ENCODE measurements at regions not wholly inside any gene's neighbourhood (a gene's known extent, or its start where the extent isn't known, plus 50 kb on each side); places are given as distances from the start of the nearest gene placed in this dataset.

DNA sequence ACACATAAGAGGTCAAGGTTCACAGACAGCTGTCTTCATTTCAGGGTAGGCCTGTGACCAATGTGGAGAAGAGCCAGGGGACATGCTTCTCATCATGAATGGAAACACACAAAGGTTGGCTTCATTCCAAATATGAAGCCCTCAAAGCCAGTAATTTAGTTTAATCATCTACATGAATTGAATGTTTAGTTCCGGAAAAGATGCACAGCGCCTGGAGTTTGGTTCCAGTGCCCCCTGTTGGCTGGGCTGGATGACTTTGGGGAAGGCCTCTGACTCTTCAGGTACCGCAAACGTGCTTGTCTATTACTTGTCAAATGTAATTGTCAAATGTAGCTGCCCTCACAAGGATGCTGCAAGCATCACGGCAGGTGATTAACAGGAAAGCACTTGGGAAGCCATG is 130.7 kb downstream of the ADRA2A start:
- Histone ChIP-seq H3F3A (ENCODE audit: low read depth) (no peaks in the 10 kb centered on the region), H3K36me3 (ENCODE audit: insufficient read depth, low read length) (no peaks in the 10 kb centered on the region), H3K9me3 (ENCODE audit: insufficient read depth, low read depth, low read length) (no peaks in the 10 kb centered on the region), H4K20me1 (ENCODE audit: insufficient read depth, low read length, poor library complexity, severe bottlenecking) (no peaks in the 10 kb centered on the region), H2AFZ (ENCODE audit: low read length) (no peak overlapping the region), H3K27me3 (ENCODE audit: insufficient read depth, low read length, poor library complexity, severe bottlenecking) (no peaks in the 10 kb centered on the region), H3K4me2 (ENCODE audit: low read depth, low read length, poor library complexity, severe bottlenecking) (no peak overlapping the region), H3K4me3 (ENCODE audit: low read length, poor library complexity, severe bottlenecking) (no peak overlapping the region), H3K79me2 (ENCODE audit: insufficient read depth, low read length) (no peaks in the 10 kb centered on the region), H3K4me1 (ENCODE audit: insufficient read depth, low read length, poor library complexity, severe bottlenecking) (no peaks in the 10 kb centered on the region), H3K9me2 (replicated peaks; ENCODE audit: low read depth, low read length) (no peaks in the 10 kb centered on the region), H3K9ac (ENCODE audit: low read depth, low read length, poor library complexity, severe bottlenecking) (no peak overlapping the region)
- TF ChIP-seq EZH2phosphoT487 (IDR thresholded peaks at IDR 0.05; ENCODE audit: borderline replicate concordance) = no peak
- TF ChIP-seq, protein P1, sequence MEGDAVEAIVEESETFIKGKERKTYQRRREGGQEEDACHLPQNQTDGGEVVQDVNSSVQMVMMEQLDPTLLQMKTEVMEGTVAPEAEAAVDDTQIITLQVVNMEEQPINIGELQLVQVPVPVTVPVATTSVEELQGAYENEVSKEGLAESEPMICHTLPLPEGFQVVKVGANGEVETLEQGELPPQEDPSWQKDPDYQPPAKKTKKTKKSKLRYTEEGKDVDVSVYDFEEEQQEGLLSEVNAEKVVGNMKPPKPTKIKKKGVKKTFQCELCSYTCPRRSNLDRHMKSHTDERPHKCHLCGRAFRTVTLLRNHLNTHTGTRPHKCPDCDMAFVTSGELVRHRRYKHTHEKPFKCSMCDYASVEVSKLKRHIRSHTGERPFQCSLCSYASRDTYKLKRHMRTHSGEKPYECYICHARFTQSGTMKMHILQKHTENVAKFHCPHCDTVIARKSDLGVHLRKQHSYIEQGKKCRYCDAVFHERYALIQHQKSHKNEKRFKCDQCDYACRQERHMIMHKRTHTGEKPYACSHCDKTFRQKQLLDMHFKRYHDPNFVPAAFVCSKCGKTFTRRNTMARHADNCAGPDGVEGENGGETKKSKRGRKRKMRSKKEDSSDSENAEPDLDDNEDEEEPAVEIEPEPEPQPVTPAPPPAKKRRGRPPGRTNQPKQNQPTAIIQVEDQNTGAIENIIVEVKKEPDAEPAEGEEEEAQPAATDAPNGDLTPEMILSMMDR (conservative IDR thresholded peaks at IDR 0.05; ENCODE audit: low read length) = peak; percentile 55

- no peak overlapping the region for H3K4me3 ChIP-seq (ENCODE audit: low read length, poor library complexity, severe bottlenecking)
- no peaks in the 10 kb centered on the region for H4K20me1 ChIP-seq (ENCODE audit: insufficient read depth, low read length, poor library complexity, severe bottlenecking)
- TF ChIP-seq, protein P1 (conservative IDR thresholded peaks at IDR 0.05; ENCODE audit: low read length) = no peak
- TF ChIP-seq EZH2phosphoT487 (IDR thresholded peaks at IDR 0.05; ENCODE audit: borderline replicate concordance) = no peak
- no peaks in the 10 kb centered on the region for H3K4me1 ChIP-seq (ENCODE audit: insufficient read depth, low read length, poor library complexity, severe bottlenecking)
- no peaks in the 10 kb centered on the region for H3K36me3 ChIP-seq (ENCODE audit: insufficient read depth, low read length)
- H3K27me3 ChIP-seq (ENCODE audit: insufficient read depth, low read length, poor library complexity, severe bottlenecking) = no peaks in the 10 kb centered on the region
- H3K4me2 ChIP-seq (ENCODE audit: low read depth, low read length, poor library complexity, severe bottlenecking) = no peak overlapping the region
- H3K79me2 ChIP-seq (ENCODE audit: insufficient read depth, low read length) = no peaks in the 10 kb centered on the region
- H3K9ac ChIP-seq (ENCODE audit: low read depth, low read length, poor library complexity, severe bottlenecking) = no peak overlapping the region
- no peaks in the 10 kb centered on the region for H3K9me2 ChIP-seq (replicated peaks; ENCODE audit: low read depth, low read length)
- no peak overlapping the region for H2AFZ ChIP-seq (ENCODE audit: low read length)
- H3F3A ChIP-seq (ENCODE audit: low read depth) = no peaks in the 10 kb centered on the region
- no peaks in the 10 kb centered on the region for H3K9me3 ChIP-seq (ENCODE audit: insufficient read depth, low read depth, low read length)
These were observed 132.1 kb downstream of the ADRA2A start for GRCh38 chr10:111208951-111209350.

DNA sequence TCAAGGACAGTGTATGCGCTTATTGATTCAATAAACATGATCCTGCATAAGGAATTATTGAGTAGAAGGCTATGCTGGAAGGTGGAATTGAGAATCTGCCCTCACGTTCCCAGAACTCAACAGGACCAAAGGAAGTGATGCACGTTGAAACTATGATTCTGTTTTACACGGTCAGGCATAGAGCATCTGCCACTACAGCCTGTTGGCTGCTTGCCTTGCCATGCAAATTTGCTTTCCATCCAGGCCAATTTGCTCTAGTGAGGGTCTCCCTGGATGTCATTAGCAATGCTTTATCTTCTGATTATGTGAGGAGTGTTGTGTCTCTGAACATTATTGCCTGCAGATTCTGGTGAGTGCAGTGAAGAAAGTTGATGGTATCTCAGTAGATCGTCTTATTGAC is 132.9 kb downstream of the ADRA2A start:
- Histone ChIP-seq H3K9ac (ENCODE audit: low read depth, low read length, poor library complexity, severe bottlenecking) (no peak overlapping the region), H2AFZ (ENCODE audit: low read length) (no peak overlapping the region), H3K4me3 (ENCODE audit: low read length, poor library complexity, severe bottlenecking) (no peak overlapping the region), H3K27me3 (ENCODE audit: insufficient read depth, low read length, poor library complexity, severe bottlenecking) (no peaks in the 10 kb centered on the region), H3K9me3 (ENCODE audit: insufficient read depth, low read depth, low read length) (no peaks in the 10 kb centered on the region), H3F3A (ENCODE audit: low read depth) (no peaks in the 10 kb centered on the region), H3K9me2 (replicated peaks; ENCODE audit: low read depth, low read length) (no peaks in the 10 kb centered on the region), H3K4me1 (ENCODE audit: insufficient read depth, low read length, poor library complexity, severe bottlenecking) (no peaks in the 10 kb centered on the region), H3K36me3 (ENCODE audit: insufficient read depth, low read length) (no peaks in the 10 kb centered on the region), H3K4me2 (ENCODE audit: low read depth, low read length, poor library complexity, severe bottlenecking) (no peak overlapping the region), H3K79me2 (ENCODE audit: insufficient read depth, low read length) (no peaks in the 10 kb centered on the region), H4K20me1 (ENCODE audit: insufficient read depth, low read length, poor library complexity, severe bottlenecking) (no peaks in the 10 kb centered on the region)
- TF ChIP-seq EZH2phosphoT487 (IDR thresholded peaks at IDR 0.05; ENCODE audit: borderline replicate concordance) = no peak
- TF ChIP-seq, protein P1 (conservative IDR thresholded peaks at IDR 0.05; ENCODE audit: low read length) = no peak

All from Loucy (cell line).